H1 (cell line): ENCODE measurements at regions not wholly inside any gene's neighbourhood (a gene's known extent, or its start where the extent isn't known, plus 50 kb on each side); places are given as distances from the start of the nearest gene placed in this dataset.

ENCODE experiments used
- CTCF ChIA-PET: fragments of 300-600 bp; sonication (Branson Sonifier 250); formaldehyde crosslinking; loops from one replicate; lab custom pipeline; 2021; ENCODE audit not compliant: partially characterized antibody; lab: Charles Lee
- POLR2A ChIA-PET: fragments of 300-600 bp; sonication (Branson Sonifier 250); formaldehyde crosslinking; loops from one replicate; lab custom pipeline; 2021; ENCODE audit warnings: inconsistent platforms; ENCODE audit not compliant: partially characterized antibody; lab: Charles Lee
- DNase-seq, 2 experiments: peaks; one replicate each; pipeline versions ENCODE4 v3.0.0 to v3.0.0-alpha.2; 2010 to 2022; ENCODE audit warnings: low spot score in 2 of 2, low read depth in 1 of 2, mixed read lengths in 1 of 2
- FAIRE-seq: peaks from 2 replicates; lab custom pipeline; 2011; peaks lifted over from hg19 to GRCh38; lab: Jason Lieb, UNC
- H2AFZ ChIP-seq: 2 replicates; pipeline ENCODE4 v1.8.1; 2012; ENCODE audit warnings: low read length, inconsistent platforms
- H2AK5ac ChIP-seq: 2 replicates; pipeline ENCODE4 v1.6.1; 2013; ENCODE audit warnings: low read depth, low read length
- H2BK120ac ChIP-seq: replicated peaks from 2 replicates; pipeline ENCODE3; 2013; ENCODE audit warnings: low read depth, low read length, inconsistent platforms
- H2BK12ac ChIP-seq: 2 replicates; pipeline ENCODE4 v1.6.1; 2013; ENCODE audit warnings: low read depth, low read length
- H2BK15ac ChIP-seq: 2 replicates; pipeline ENCODE4 v1.6.1; 2013; ENCODE audit warnings: low read length
- H2BK20ac ChIP-seq: 2 replicates; pipeline ENCODE4 v1.6.1; 2013; ENCODE audit warnings: low read length
- H2BK5ac ChIP-seq: 2 replicates; pipeline ENCODE4 v1.6.1; 2013; ENCODE audit warnings: low read depth, low read length
- H3K14ac ChIP-seq: 2 replicates; pipeline ENCODE4 v1.6.1; 2013; ENCODE audit warnings: inconsistent platforms; ENCODE audit not compliant: insufficient read length
- H3K18ac ChIP-seq: 2 replicates; pipeline ENCODE4 v1.6.1; 2013; ENCODE audit warnings: low read length; ENCODE audit errors: extremely low read depth
- H3K23ac ChIP-seq: 2 replicates; pipeline ENCODE4 v1.6.1; 2013; ENCODE audit warnings: inconsistent platforms; ENCODE audit not compliant: insufficient read length
- H3K23me2 ChIP-seq: 2 replicates; pipeline ENCODE4 v1.6.1; 2013; ENCODE audit warnings: low read depth, low read length
- H3K27ac ChIP-seq: 2 replicates; pipeline ENCODE4 v1.6.1; 2011; ENCODE audit warnings: low read depth, low read length, inconsistent platforms
- H3K27me3 ChIP-seq, 4 experiments: replicated peaks in 1 of 4; 1 replicate in 1 of 4; 2 replicates in 3 of 4; pipeline versions ENCODE4 v1.6.1 to v1.8.1; 2011 to 2013; ENCODE audit warnings: low read length in 3 of 4, mild to moderate bottlenecking in 3 of 4, inconsistent platforms in 2 of 4, mixed read lengths in 2 of 4, moderate library complexity in 1 of 4; ENCODE audit not compliant: control insufficient read depth in 3 of 4, insufficient read depth in 3 of 4; ENCODE audit errors: extremely low read depth in 1 of 4
- H3K36me3 ChIP-seq, 4 experiments: 2 replicates each; pipeline versions ENCODE4 v1.6.1 to v1.8.1; 2011 to 2013; ENCODE audit warnings: mild to moderate bottlenecking in 4 of 4, low read length in 3 of 4, moderate library complexity in 2 of 4, control low read depth in 1 of 4, inconsistent platforms in 1 of 4; ENCODE audit not compliant: insufficient read depth in 4 of 4, control insufficient read depth in 2 of 4
- H3K4ac ChIP-seq: replicated peaks from 2 replicates; pipeline ENCODE3; 2013; ENCODE audit warnings: low read length, low read depth, mixed read lengths, inconsistent platforms; ENCODE audit not compliant: insufficient read length
- H3K4me1 ChIP-seq, 4 experiments: replicated peaks in 1 of 4; 1 replicate in 1 of 4; 2 replicates in 3 of 4; pipeline versions ENCODE4 v1.6.1 to v1.8.1; 2011 to 2013; ENCODE audit warnings: low read length in 3 of 4, inconsistent platforms in 2 of 4, mixed read lengths in 1 of 4; ENCODE audit not compliant: insufficient read depth in 4 of 4, control insufficient read depth in 3 of 4
- H3K4me2 ChIP-seq, 2 experiments: 2 replicates each; pipeline versions ENCODE4 v1.6.1 to v1.8.1; 2011 to 2013; ENCODE audit warnings: low read depth in 2 of 2, low read length in 2 of 2, control low read depth in 1 of 2, inconsistent platforms in 1 of 2, mild to moderate bottlenecking in 1 of 2; ENCODE audit not compliant: insufficient read depth in 1 of 2
- H3K4me3 ChIP-seq, 4 experiments: fragments of 200-600, 300-600 bp in 1 of 4; sonication (generic), shearing (Covaris generic), sonication (Bioruptor Twin) in 1 of 4; 2 replicates each; pipeline versions ENCODE4 v1.5.1 to v1.8.1; 2011 to 2016; ENCODE audit warnings: low read length in 4 of 4, low read depth in 3 of 4, control low read depth in 2 of 4, inconsistent platforms in 2 of 4, mild to moderate bottlenecking in 2 of 4, mixed read lengths in 1 of 4, moderate library complexity in 1 of 4; ENCODE audit not compliant: insufficient read depth in 2 of 4; ENCODE audit errors: extremely low read depth in 1 of 4
- H3K56ac ChIP-seq: replicated peaks from 2 replicates; pipeline ENCODE3; 2013; ENCODE audit warnings: low read depth, mild to moderate bottlenecking, mixed read lengths, low read length, inconsistent platforms; ENCODE audit not compliant: insufficient read length
- H3K79me1 ChIP-seq: 2 replicates; pipeline ENCODE4 v1.6.1; 2013; ENCODE audit warnings: low read depth, low read length, control low read depth
- H3K79me2 ChIP-seq, 2 experiments: 2 replicates each; pipeline versions ENCODE4 v1.6.1 to v1.8.1; 2012 to 2013; ENCODE audit warnings: low read length in 2 of 2, mild to moderate bottlenecking in 2 of 2, inconsistent platforms in 1 of 2; ENCODE audit not compliant: insufficient read depth in 2 of 2, control insufficient read depth in 1 of 2
- H3K9ac ChIP-seq, 4 experiments: replicated peaks in 1 of 4; 1 replicate in 1 of 4; 2 replicates in 3 of 4; pipeline versions ENCODE4 v1.6.1 to v1.8.1; 2011 to 2013; ENCODE audit warnings: low read depth in 3 of 4, low read length in 3 of 4, control low read depth in 2 of 4, mild to moderate bottlenecking in 2 of 4, moderate library complexity in 2 of 4, inconsistent platforms in 1 of 4; ENCODE audit errors: extremely low read depth in 1 of 4
- H3K9me3 ChIP-seq, 2 experiments: 2 replicates each; pipeline versions ENCODE4 v1.6.1 to v1.8.1; 2012 to 2013; ENCODE audit warnings: mild to moderate bottlenecking in 2 of 2, moderate library complexity in 2 of 2, control low read depth in 1 of 2, inconsistent platforms in 1 of 2, low read depth in 1 of 2, low read length in 1 of 2, mixed read lengths in 1 of 2; ENCODE audit not compliant: insufficient read depth in 2 of 2
- H4K20me1 ChIP-seq, 2 experiments: replicated peaks in 1 of 2; 2 replicates each; pipeline versions ENCODE3 to v1.8.1; 2011 to 2013; ENCODE audit warnings: inconsistent platforms in 2 of 2, low read length in 2 of 2, mild to moderate bottlenecking in 1 of 2; ENCODE audit not compliant: insufficient read depth in 2 of 2, control insufficient read depth in 1 of 2
- H4K5ac ChIP-seq: 2 replicates; pipeline ENCODE4 v1.6.1; 2013; ENCODE audit warnings: low read length, low read depth, mixed read lengths, inconsistent platforms; ENCODE audit not compliant: insufficient read length
- H4K8ac ChIP-seq: 2 replicates; pipeline ENCODE4 v1.8.0; 2013; ENCODE audit warnings: mild to moderate bottlenecking, moderate library complexity, low read length, inconsistent platforms; ENCODE audit not compliant: insufficient read depth; ENCODE audit errors: extremely low read depth
- H4K91ac ChIP-seq: replicated peaks from 2 replicates; pipeline ENCODE3; 2013; ENCODE audit warnings: low read length, mixed read lengths, inconsistent platforms; ENCODE audit not compliant: insufficient read length
- ASH2L ChIP-seq: fragments of 200-600, 300-600 bp; sonication (generic); IDR thresholded peaks from one replicate; pipeline ENCODE4 v1.7.1; 2017; ENCODE audit warnings: low read length
- ATF2 ChIP-seq: IDR thresholded peaks from 2 replicates; pipeline ENCODE4 v1.6.1; 2012; ENCODE audit warnings: low read length, inconsistent platforms
- BRCA1 ChIP-seq: IDR thresholded peaks from 2 replicates; pipeline ENCODE4 v1.6.1; 2012; ENCODE audit warnings: low read depth, low read length, improper control_type of control experiment
- CTCF ChIP-seq, 3 experiments: IDR thresholded peaks; 1 replicate in 2 of 3; 2 replicates in 1 of 3; pipeline versions ENCODE4 v1.5.1 to v1.6.1; 2011; ENCODE audit warnings: low read length in 3 of 3, mild to moderate bottlenecking in 3 of 3, inconsistent platforms in 2 of 3, low read depth in 1 of 3, moderate library complexity in 1 of 3; ENCODE audit not compliant: insufficient read depth in 1 of 3; ENCODE audit errors: control extremely low read depth in 1 of 3
- NRF1 ChIP-seq: IDR thresholded peaks from 2 replicates; pipeline ENCODE4 v1.6.1; 2011; ENCODE audit warnings: mild to moderate bottlenecking, low read depth, low read length, improper control_type of control experiment
- SIN3A ChIP-seq, 2 experiments: IDR thresholded peaks in 1 of 2; conservative IDR thresholded peaks in 1 of 2; 2 replicates each; pipeline ENCODE4 v1.6.1; 2011 to 2012; ENCODE audit warnings: low read length in 2 of 2, improper control_type of control experiment in 1 of 2, low read depth in 1 of 2, mild to moderate bottlenecking in 1 of 2
- SIX5 ChIP-seq: IDR thresholded peaks from 2 replicates; pipeline ENCODE4 v1.6.1; 2011; ENCODE audit warnings: mild to moderate bottlenecking, low read depth, low read length
- ZNF274 ChIP-seq: IDR thresholded peaks from 2 replicates; pipeline ENCODE4 v1.7.0; 2012; ENCODE audit warnings: low read length, borderline replicate concordance; ENCODE audit errors: extremely low read depth
- WGBS, 2 experiments: shearing (Covaris generic) in 1 of 2; methylation state at CpG; one replicate each; pipeline versions ENCODE4 v1.1.6 to v1.1.7; 2013 to 2015; ENCODE audit warnings: low lambda C conversion rate in 2 of 2, mixed read lengths in 2 of 2, inconsistent platforms in 1 of 2, low coverage in 1 of 2, missing lambda C conversion rate in 1 of 2; ENCODE audit not compliant: insufficient replicate concordance in 2 of 2, insufficient coverage in 1 of 2, insufficient read length in 1 of 2; ENCODE audit errors: extremely low coverage in 1 of 2, missing lambda C conversion rate in 1 of 2; 5-methylcytosine and 5-hydroxymethylcytosine counted together

- FAIRE-seq = no peak
- no peak overlapping the region for H2BK15ac ChIP-seq
- H3K27ac ChIP-seq = no peak overlapping the region
- H3K14ac ChIP-seq = no peak overlapping the region
- H2BK5ac ChIP-seq = no peak overlapping the region
- H2BK20ac ChIP-seq = no peak overlapping the region
- H3K23me2 ChIP-seq = no peaks in the 10 kb centered on the region; the same call in 1 of the 2 replicates
- H3K23ac ChIP-seq = no peak overlapping the region
- H3K36me3 ChIP-seq = no peaks in the 10 kb centered on the region
- no peak overlapping the region for H2AK5ac ChIP-seq
- ChIA-PET POLR2A (no interaction called here), CTCF (interaction anchor here (2.3 kb wide), 1 partner anchor 131 kb away, joined by 6 read pairs; no protein-coding TSS in a partner anchor)
- no peak overlapping the region for H3K4me2 ChIP-seq
- H2AFZ ChIP-seq = no peak overlapping the region
- TF ChIP-seq ATF2 = no peak
- TF ChIP-seq ASH2L = no peak
- no peak for TF ChIP-seq NRF1
- TF ChIP-seq SIN3A (conservative IDR thresholded peaks at IDR 0.05 in 1 of 2, IDR thresholded peaks at IDR 0.05 in 1 of 2; ENCODE audit: low read depth in 1 of 2, low read length in 2 of 2) = no peak
- TF ChIP-seq ZNF274 = no peak
- no peak for TF ChIP-seq CTCF (IDR thresholded peaks at IDR 0.05; ENCODE audit: control extremely low read depth in 1 of 3, insufficient read depth in 1 of 3, low read depth in 1 of 3, low read length in 3 of 3)
- TF ChIP-seq SIX5 = no peak
- TF ChIP-seq BRCA1 = no peak
- H3K79me1 ChIP-seq = no peaks in the 10 kb centered on the region
- no peak overlapping the region for H4K5ac ChIP-seq
- H3K56ac ChIP-seq = no peak overlapping the region
- H3K27me3 ChIP-seq = no peaks in the 10 kb centered on the region
- H3K4me1 ChIP-seq = no peaks in the 10 kb centered on the region
- no peak overlapping the region for H3K4me3 ChIP-seq
- no peak overlapping the region for H3K18ac ChIP-seq
- H2BK12ac ChIP-seq = no peak overlapping the region
- no peak overlapping the region for H2BK120ac ChIP-seq
- H4K8ac ChIP-seq = no peak overlapping the region
- no peak overlapping the region for H3K4ac ChIP-seq
- H4K91ac ChIP-seq = no peak overlapping the region
- no peaks in the 10 kb centered on the region for H3K9me3 ChIP-seq
- no peaks in the 10 kb centered on the region for H3K79me2 ChIP-seq
- H3K9ac ChIP-seq = no peak overlapping the region
- DNase-seq = no peak
- 79 to 100% methylated on average over 1 to 3 of the region's 3 CpGs for WGBS, 2 experiments
- H4K20me1 ChIP-seq = no peaks in the 10 kb centered on the region
Measured at GRCh38 chr3:19735111-19735510, 198.9 kb downstream of the EFHB start.
